ENCODE measurements at regions not wholly inside any gene's neighbourhood (a gene's known extent, or its start where the extent isn't known, plus 50 kb on each side); places are given as distances from the start of the nearest gene placed in this dataset.
"Not testable (repeated sequence)": the region's sequence is repeated elsewhere in the genome, so short reads cannot be mapped to it uniquely, and the experiment has no call there.

DNA sequence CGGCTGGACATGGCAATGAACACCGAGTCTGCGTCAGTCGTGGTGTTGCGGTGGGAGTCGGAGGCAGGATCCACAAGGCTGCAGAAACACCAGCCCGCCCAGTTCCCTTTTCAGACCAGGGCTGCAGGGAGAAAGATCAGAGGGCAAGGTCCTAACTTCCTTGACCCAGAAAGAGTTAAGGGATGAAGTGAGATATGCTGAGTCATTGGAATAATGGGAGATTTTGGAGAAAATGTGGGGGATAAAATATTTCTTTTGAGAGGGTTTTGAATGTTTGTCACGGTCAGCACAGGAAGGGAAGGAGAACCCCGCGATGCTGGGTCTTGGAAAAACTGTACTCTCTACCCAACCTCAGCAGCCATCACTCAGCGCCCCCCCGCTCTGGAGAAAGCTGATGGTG, 416.0 kb downstream of the ICE1 start:
- FAIRE-seq (no peak), DNase-seq (ENCODE audit: low read depth, low spot score) (no peak)
- H4K20me1 ChIP-seq (ENCODE audit: control insufficient read depth, extremely low read depth, insufficient read depth, low read length), result no peaks in the 10 kb centered on the region
- dilution Hi-C loops (cut with MboI; ENCODE audit: extremely low pct_ligation_motif_present, low sequenced_read_pairs), result no loop called here
- H3K27ac ChIP-seq (ENCODE audit: control insufficient read depth, insufficient read depth, low read length), result no peak overlapping the region
- H3K4me2 ChIP-seq (ENCODE audit: control insufficient read depth, extremely low read depth, insufficient read depth, low read depth, low read length), result no peak overlapping the region
- no peaks in the 10 kb centered on the region for H3K79me2 ChIP-seq (ENCODE audit: control insufficient read depth, insufficient read depth, low read length)
- no peak for TF ChIP-seq EZH2 (IDR thresholded peaks at IDR 0.05; ENCODE audit: low read length)
- TF ChIP-seq, protein P1, sequence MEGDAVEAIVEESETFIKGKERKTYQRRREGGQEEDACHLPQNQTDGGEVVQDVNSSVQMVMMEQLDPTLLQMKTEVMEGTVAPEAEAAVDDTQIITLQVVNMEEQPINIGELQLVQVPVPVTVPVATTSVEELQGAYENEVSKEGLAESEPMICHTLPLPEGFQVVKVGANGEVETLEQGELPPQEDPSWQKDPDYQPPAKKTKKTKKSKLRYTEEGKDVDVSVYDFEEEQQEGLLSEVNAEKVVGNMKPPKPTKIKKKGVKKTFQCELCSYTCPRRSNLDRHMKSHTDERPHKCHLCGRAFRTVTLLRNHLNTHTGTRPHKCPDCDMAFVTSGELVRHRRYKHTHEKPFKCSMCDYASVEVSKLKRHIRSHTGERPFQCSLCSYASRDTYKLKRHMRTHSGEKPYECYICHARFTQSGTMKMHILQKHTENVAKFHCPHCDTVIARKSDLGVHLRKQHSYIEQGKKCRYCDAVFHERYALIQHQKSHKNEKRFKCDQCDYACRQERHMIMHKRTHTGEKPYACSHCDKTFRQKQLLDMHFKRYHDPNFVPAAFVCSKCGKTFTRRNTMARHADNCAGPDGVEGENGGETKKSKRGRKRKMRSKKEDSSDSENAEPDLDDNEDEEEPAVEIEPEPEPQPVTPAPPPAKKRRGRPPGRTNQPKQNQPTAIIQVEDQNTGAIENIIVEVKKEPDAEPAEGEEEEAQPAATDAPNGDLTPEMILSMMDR (optimal IDR thresholded peaks at IDR 0.05 in 1 of 3, IDR thresholded peaks at IDR 0.05 in 1 of 3, conservative IDR thresholded peaks at IDR 0.05 in 1 of 3; ENCODE audit: extremely low read depth in 1 of 3, insufficient read depth in 2 of 3, low read length in 3 of 3), result no peak
- no peaks in the 10 kb centered on the region for H3K36me3 ChIP-seq (ENCODE audit: control insufficient read depth in 2 of 2, extremely low read depth in 1 of 2, insufficient read depth in 2 of 2, low read length in 2 of 2)
- H2AFZ ChIP-seq (ENCODE audit: control insufficient read depth, low read length), result no peak overlapping the region
- H3K9me1 ChIP-seq (ENCODE audit: control insufficient read depth, extremely low read depth, insufficient read depth, low read length), result no peaks in the 10 kb centered on the region
- peaks cover 2% of the 10 kb centered on the region for H3K9me3 ChIP-seq (ENCODE audit: control insufficient read depth, low read depth, low read length)
- no peaks in the 10 kb centered on the region for H3K4me1 ChIP-seq (ENCODE audit: control insufficient read depth, extremely low read depth, insufficient read depth, low read length)
- H3K27me3 ChIP-seq (ENCODE audit: control insufficient read depth, extremely low read depth, insufficient read depth, low read length), result no peaks in the 10 kb centered on the region
- H3K4me3 ChIP-seq (ENCODE audit: control insufficient read depth in 2 of 3, extremely low read depth in 1 of 3, insufficient read depth in 2 of 3, low read depth in 1 of 3, low read length in 3 of 3), result no peak overlapping the region
- H3K9ac ChIP-seq (ENCODE audit: control insufficient read depth, extremely low read depth, insufficient read depth, low read length), result no peak overlapping the region

DNA sequence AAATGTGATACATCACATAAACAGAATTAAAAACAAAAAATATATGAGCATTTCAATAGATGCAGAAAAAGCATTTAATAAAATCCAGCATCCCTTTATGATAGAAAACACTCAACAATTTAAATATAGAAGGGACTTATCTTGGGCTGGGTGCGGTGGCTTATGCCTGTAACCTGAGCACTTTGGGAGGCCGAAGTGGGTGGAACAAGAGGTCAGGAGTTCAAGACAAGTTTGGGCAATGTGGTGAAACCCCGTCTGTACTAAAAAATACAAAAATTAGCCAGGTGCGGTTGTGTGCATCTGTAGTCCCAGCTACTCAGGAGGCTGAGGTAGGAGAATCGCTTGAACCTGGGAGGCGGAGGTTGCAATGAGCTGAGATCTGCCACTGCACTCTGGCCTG, 409.1 kb downstream of the ICE1 start:
- H4K20me1 ChIP-seq (ENCODE audit: control insufficient read depth, extremely low read depth, insufficient read depth, low read length); H3K79me2 ChIP-seq (ENCODE audit: control insufficient read depth, insufficient read depth, low read length); FAIRE-seq; H2AFZ ChIP-seq (ENCODE audit: control insufficient read depth, low read length); H3K27ac ChIP-seq (ENCODE audit: control insufficient read depth, insufficient read depth, low read length); H3K36me3 ChIP-seq (ENCODE audit: control insufficient read depth in 2 of 2, extremely low read depth in 1 of 2, insufficient read depth in 2 of 2, low read length in 2 of 2); H3K4me2 ChIP-seq (ENCODE audit: control insufficient read depth, extremely low read depth, insufficient read depth, low read depth, low read length); dilution Hi-C loops (cut with MboI; ENCODE audit: extremely low pct_ligation_motif_present, low sequenced_read_pairs); DNase-seq (ENCODE audit: low read depth, low spot score); H3K27me3 ChIP-seq (ENCODE audit: control insufficient read depth, extremely low read depth, insufficient read depth, low read length); H3K4me1 ChIP-seq (ENCODE audit: control insufficient read depth, extremely low read depth, insufficient read depth, low read length); H3K9me3 ChIP-seq (ENCODE audit: control insufficient read depth, low read depth, low read length); H3K4me3 ChIP-seq (ENCODE audit: control insufficient read depth in 2 of 3, extremely low read depth in 1 of 3, insufficient read depth in 2 of 3, low read depth in 1 of 3, low read length in 3 of 3); H3K9ac ChIP-seq (ENCODE audit: control insufficient read depth, extremely low read depth, insufficient read depth, low read length); H3K9me1 ChIP-seq (ENCODE audit: control insufficient read depth, extremely low read depth, insufficient read depth, low read length): not testable (repeated sequence)

DNA sequence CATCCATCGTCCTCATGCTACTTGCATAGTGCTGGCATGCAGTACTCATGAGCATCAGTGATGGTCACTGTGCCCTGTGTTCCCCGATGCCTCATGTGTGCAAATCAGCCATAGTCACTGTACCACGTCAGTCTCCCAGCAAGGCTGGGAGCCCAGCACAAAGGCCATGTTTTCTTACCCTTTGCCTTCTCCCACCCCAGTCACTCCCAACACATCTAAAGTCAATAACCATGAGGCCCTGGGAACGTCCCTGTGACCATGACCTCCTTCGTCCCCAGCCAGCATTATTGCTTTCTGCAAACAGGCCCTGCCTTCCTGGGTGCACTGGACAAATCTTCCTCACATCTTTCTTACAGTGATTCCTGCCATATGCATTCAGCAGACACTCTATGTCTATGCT, 406.1 kb downstream of the ICE1 start:
- dilution Hi-C loops (cut with MboI; ENCODE audit: extremely low pct_ligation_motif_present, low sequenced_read_pairs), result no loop called here
- Histone ChIP-seq H3K36me3 (ENCODE audit: control insufficient read depth in 2 of 2, extremely low read depth in 1 of 2, insufficient read depth in 2 of 2, low read length in 2 of 2) (no peaks in the 10 kb centered on the region), H4K20me1 (ENCODE audit: control insufficient read depth, extremely low read depth, insufficient read depth, low read length) (no peaks in the 10 kb centered on the region), H2AFZ (ENCODE audit: control insufficient read depth, low read length) (no peak overlapping the region), H3K9me3 (ENCODE audit: control insufficient read depth, low read depth, low read length) (no peaks in the 10 kb centered on the region), H3K4me1 (ENCODE audit: control insufficient read depth, extremely low read depth, insufficient read depth, low read length) (no peaks in the 10 kb centered on the region), H3K27ac (ENCODE audit: control insufficient read depth, insufficient read depth, low read length) (no peak overlapping the region), H3K79me2 (ENCODE audit: control insufficient read depth, insufficient read depth, low read length) (no peaks in the 10 kb centered on the region), H3K9me1 (ENCODE audit: control insufficient read depth, extremely low read depth, insufficient read depth, low read length) (no peaks in the 10 kb centered on the region), H3K9ac (ENCODE audit: control insufficient read depth, extremely low read depth, insufficient read depth, low read length) (no peak overlapping the region), H3K4me3 (ENCODE audit: control insufficient read depth in 2 of 3, extremely low read depth in 1 of 3, insufficient read depth in 2 of 3, low read depth in 1 of 3, low read length in 3 of 3) (no peak overlapping the region), H3K4me2 (ENCODE audit: control insufficient read depth, extremely low read depth, insufficient read depth, low read depth, low read length) (no peak overlapping the region), H3K27me3 (ENCODE audit: control insufficient read depth, extremely low read depth, insufficient read depth, low read length) (no peaks in the 10 kb centered on the region)
- DNase-seq (ENCODE audit: low read depth, low spot score), result no peak
- TF ChIP-seq, protein P1 (optimal IDR thresholded peaks at IDR 0.05 in 1 of 3, IDR thresholded peaks at IDR 0.05 in 1 of 3, conservative IDR thresholded peaks at IDR 0.05 in 1 of 3; ENCODE audit: extremely low read depth in 1 of 3, insufficient read depth in 2 of 3, low read length in 3 of 3), result no peak
- TF ChIP-seq EZH2 (IDR thresholded peaks at IDR 0.05; ENCODE audit: low read length), result no peak
- FAIRE-seq, result no peak

Data from keratinocyte (primary cell).